D721Med (cell line): ENCODE measurements at regions not wholly inside any gene's neighbourhood (a gene's known extent, or its start where the extent isn't known, plus 50 kb on each side); places are given as distances from the start of the nearest gene placed in this dataset.
"Not testable (repeated sequence)": the region's sequence is repeated elsewhere in the genome, so short reads cannot be mapped to it uniquely, and the experiment has no call there.

ENCODE experiments used
- DNase-seq: peaks from one replicate; pipeline ENCODE4 v3.0.0; 2011; ENCODE audit warnings: low spot score; ENCODE audit not compliant: insufficient read length
- FAIRE-seq: peaks from 2 replicates; lab custom pipeline; 2011; peaks lifted over from hg19 to GRCh38; lab: Jason Lieb, UNC
- TF ChIP-seq, protein P1 (sequence below): IDR thresholded peaks from 2 replicates; pipeline ENCODE4 v1.5.1; 2012; ENCODE audit warnings: mild to moderate bottlenecking, control low read depth; ENCODE audit not compliant: insufficient read depth; ENCODE audit errors: missing control alignments

DNA sequence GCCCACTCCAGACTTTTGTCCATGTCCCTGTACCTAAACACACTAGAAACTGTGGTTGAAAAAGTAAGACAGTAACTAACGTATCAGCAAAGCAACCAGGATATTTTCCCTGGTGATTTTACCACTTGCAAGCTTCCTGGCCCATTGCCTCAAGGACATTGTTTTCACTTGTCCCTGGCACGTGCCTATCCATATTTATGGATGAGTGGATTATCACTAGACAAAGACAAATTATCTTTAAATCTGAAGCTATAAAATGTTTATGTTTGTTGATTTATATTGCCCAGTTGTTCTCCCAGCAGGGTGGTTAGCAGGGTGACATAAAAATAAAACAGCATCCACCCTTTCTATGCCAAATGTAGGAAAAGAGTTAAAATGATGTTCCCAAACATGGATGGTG, 93.2 kb upstream of the STEAP1 start:
- TF ChIP-seq, protein P1, sequence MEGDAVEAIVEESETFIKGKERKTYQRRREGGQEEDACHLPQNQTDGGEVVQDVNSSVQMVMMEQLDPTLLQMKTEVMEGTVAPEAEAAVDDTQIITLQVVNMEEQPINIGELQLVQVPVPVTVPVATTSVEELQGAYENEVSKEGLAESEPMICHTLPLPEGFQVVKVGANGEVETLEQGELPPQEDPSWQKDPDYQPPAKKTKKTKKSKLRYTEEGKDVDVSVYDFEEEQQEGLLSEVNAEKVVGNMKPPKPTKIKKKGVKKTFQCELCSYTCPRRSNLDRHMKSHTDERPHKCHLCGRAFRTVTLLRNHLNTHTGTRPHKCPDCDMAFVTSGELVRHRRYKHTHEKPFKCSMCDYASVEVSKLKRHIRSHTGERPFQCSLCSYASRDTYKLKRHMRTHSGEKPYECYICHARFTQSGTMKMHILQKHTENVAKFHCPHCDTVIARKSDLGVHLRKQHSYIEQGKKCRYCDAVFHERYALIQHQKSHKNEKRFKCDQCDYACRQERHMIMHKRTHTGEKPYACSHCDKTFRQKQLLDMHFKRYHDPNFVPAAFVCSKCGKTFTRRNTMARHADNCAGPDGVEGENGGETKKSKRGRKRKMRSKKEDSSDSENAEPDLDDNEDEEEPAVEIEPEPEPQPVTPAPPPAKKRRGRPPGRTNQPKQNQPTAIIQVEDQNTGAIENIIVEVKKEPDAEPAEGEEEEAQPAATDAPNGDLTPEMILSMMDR: no peak
- no peak for DNase-seq
- FAIRE-seq: no peak

DNA sequence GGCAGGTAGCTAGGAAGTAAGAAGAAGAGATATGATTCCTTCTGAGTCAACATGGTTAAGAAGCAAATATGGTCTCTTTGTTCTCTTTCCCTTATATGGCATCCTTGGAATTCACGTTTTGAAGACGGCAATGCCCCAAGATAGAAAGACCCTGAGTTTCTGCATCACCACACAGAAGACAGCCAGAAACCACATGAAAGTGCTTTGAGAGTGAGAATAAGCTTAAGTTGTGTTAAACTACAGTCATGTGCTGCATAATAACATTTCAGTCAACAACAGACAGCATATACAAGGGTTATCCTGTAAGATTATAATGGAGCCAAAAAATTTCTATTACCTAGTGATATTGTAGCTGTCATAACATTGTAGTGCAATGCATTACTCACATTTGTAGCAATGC, 89.9 kb upstream of the STEAP1 start:
- no peak for DNase-seq
- TF ChIP-seq, protein P1: no peak
- no peak for FAIRE-seq

DNA sequence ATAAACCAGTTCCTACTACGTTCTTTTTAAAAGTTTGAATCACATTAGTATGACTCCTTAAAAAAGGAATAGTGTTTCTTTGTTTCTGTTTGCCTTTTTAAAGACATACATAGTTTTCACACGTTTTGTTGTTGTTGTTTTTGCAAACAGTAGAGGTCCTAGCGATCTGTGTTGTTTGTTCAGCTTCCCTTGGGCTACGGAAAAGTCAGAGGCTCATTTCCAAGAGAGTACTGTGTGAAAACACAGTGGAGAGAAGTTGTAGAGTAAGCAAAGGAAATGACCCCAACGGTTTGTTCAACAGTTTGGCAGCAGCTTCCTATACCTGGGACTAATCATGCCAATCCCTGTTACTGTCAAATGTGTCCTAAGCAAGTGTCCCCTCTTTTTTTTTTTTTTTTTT, 87.1 kb upstream of the STEAP1 start:
- no peak for FAIRE-seq
- TF ChIP-seq, protein P1: no peak
- DNase-seq: no peak

DNA sequence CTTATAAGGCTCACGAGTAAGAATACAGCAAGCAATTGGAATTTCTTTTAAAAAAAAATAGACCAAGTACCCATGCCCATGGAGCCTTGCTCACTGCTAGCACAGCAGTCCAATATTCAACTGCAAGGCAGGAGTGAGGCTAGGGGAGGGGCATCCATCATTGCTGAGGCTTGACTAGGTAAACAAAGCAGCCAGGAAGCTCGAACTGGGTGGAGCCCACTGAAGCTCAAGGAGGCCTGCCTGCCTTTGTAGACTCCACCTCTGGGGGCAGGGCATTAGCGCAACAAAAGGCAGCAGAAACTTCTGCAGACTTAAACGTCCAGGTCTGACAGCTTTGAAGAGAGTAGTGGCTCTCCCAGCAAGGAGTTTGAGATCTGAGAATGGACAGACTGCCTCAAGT, 84.0 kb upstream of the STEAP1 start:
- FAIRE-seq, DNase-seq: not testable (repeated sequence)

DNA sequence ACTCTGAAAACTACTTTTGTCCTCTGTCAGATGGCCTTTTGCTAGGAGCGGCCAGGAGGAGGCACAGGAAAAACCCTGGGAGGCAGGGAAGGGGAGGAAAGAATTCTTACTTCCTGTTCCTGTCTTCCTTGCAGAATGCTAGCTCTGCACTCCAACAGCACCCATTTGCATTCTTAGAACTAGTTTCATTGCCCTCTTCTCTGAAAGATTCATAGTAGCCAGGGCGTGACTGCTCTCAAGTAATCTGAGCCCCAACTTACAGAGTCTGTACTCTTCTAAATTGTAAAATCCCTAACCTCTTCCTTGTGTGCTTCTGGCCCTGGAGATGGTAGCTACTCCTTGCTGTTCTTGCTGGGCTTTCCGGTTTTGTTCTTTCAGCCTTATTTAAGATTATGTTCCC, 75.3 kb upstream of the STEAP1 start:
- no peak for FAIRE-seq
- no peak for DNase-seq
- TF ChIP-seq, protein P1: no peak

DNA sequence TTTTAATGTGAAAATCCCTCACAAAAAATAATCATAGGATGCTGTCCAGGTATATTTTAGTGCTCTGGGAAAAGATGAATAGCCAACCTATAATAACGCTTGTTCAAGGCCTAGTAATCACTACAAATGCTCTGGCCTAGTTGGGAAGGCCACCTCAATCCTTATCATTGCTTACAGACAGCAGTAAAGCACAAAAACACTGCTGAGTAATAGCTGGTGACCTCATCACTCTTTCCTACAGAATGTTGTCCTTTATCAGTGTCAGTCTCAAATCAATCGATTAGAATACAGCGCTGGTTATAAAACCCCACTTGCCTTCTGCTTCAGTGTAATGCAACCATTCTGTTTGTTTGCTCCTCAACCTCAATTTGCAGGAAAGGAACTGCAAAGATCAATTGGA, 72.6 kb upstream of the STEAP1 start:
- TF ChIP-seq, protein P1: no peak
- FAIRE-seq (no peak), DNase-seq (no peak)

DNA sequence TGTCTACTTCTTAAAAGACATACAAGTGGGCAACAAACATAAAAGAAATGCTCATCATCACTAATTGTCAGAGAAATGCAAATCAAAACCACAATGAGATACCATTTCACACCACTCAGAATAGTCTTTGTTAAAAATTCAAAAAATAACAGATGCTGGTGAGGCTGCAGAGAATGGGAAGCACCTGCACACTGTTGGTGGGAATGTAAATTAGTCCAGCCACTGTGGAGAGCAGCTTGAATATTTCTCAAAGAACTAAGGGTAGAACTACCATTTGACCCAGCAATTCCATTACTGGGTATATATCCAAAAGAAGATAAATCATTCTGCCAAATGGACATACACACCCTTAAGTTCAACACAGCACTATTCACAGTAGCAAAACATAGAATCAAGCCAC, 61.8 kb upstream of the STEAP1 start:
- TF ChIP-seq, protein P1: no peak
- FAIRE-seq (no peak), DNase-seq (no peak)

DNA sequence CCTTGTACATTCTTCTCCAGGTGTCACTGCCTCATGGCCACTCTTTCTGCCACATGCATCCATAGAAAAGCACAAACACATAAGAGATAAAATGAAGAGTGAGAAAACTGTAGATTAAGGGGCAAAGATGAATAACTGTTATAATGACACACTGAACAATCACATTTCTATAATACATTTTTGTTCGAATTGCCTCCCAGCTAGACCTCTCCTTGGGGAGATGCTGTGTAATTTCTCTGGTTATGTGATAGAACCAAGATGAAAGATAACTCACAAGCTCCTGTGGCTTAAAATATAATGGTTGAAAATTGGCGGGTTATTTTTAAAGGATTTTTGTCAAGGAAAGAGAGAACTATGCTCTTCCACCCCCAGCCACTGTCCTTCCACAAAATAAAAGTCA, 60.2 kb upstream of the STEAP1 start:
- no peak for DNase-seq
- FAIRE-seq: no peak
- TF ChIP-seq, protein P1: no peak
